ENCODE measurements at regions not wholly inside any gene's neighbourhood (a gene's known extent, or its start where the extent isn't known, plus 50 kb on each side); places are given as distances from the start of the nearest gene placed in this dataset.

- no peak for DNase-seq
Observed at GRCh38 chr6:56345376-56345995, 98.1 kb upstream of the COL21A1 start.

- no peak for DNase-seq
Observed at GRCh38 chr6:56343295-56343694, 95.9 kb upstream of the COL21A1 start.

GRCh38 chr6:56339524-56339923, 92.1 kb upstream of the COL21A1 start:
- no peak for DNase-seq

GRCh38 chr6:56335726-56336125, 88.3 kb upstream of the COL21A1 start:
- DNase-seq: no peak

GRCh38 chr6:56334937-56335336, 87.6 kb upstream of the COL21A1 start:
- no peak for DNase-seq

GRCh38 chr6:56329271-56330050, 82.1 kb upstream of the COL21A1 start:
- DNase-seq: no peak

- DNase-seq: no peak
Observed at GRCh38 chr6:56328728-56329090, 81.3 kb upstream of the COL21A1 start.

GRCh38 chr6:56327946-56328727, 80.8 kb upstream of the COL21A1 start:
- DNase-seq: no peak

- DNase-seq: no peak
Observed at GRCh38 chr6:56324396-56324795, 77.0 kb upstream of the COL21A1 start.

- no peak for DNase-seq
Observed at GRCh38 chr6:56318851-56319250, 71.5 kb upstream of the COL21A1 start.

GRCh38 chr6:56314683-56315523, 67.5 kb upstream of the COL21A1 start:
- DNase-seq: no peak

GRCh38 chr6:56311533-56312448, 64.4 kb upstream of the COL21A1 start:
- DNase-seq: no peak

- DNase-seq: no peak
Observed at GRCh38 chr6:56311061-56311460, 63.7 kb upstream of the COL21A1 start.

- DNase-seq: no peak
Observed at GRCh38 chr6:56310241-56310640, 62.9 kb upstream of the COL21A1 start.

- DNase-seq: no peak
Observed at GRCh38 chr6:56299916-56300315, 52.5 kb upstream of the COL21A1 start.

GRCh38 chr6:56297022-56297989, 49.9 kb upstream of the COL21A1 start:
- DNase-seq: no peak
